ENCODE measurements at regions not wholly inside any gene's neighbourhood (a gene's known extent, or its start where the extent isn't known, plus 50 kb on each side); places are given as distances from the start of the nearest gene placed in this dataset.

DNA sequence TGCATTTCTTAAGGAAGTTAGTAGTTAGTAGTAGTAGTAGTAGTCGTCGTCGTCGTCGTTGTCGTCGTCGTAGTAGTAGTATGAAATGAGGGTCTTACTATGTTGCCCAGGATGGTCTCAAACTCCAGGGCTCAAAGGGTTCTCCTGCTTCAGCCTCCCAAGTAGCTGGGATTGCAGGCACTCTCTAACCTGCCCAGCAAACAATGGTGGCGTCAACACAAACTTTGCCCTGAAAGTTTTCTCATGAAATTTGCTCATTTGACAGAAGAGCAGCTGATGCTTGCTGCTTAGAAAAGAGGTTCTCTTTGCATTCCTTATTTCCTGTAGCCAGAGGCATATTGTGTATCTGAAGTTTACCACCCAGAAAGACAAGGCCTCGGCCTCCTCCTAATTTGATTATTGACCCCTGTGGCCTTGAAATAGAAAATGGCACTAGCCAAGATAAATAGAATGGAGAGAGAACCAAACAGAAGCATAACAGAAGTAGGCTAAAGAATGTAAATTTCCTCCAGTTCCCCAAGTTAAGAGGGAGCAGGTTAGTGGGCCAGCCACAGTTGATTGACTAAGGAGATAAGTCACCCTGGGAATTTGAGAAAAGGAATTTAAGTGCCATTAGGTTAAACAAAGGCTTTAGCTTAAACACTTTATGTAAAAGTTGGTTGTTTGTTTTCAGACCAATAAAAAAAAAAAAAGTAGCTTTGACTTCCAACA, 166.2 kb upstream of the ROBO2 start:
- no peak for DNase-seq (ENCODE audit: low read depth)

DNA sequence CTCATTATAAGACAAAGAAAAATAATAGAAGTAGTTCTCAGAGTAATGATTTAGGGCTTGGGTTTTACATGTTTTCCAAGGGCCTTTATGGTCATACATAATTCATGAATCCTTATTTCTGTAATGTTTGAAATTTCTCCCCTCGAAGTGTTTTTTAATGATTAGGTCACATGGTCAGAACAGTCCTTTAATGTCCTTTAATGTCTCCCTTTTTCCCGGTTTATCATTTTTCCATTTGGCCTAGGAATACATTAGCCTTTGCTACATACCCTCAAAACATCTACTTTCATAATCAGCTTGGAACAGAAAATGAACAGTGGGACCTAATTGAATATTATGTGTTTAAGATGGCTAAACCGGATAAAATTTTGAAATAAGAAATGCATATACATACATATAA, 159.9 kb upstream of the ROBO2 start:
- no peak for DNase-seq (ENCODE audit: low read depth)

DNA sequence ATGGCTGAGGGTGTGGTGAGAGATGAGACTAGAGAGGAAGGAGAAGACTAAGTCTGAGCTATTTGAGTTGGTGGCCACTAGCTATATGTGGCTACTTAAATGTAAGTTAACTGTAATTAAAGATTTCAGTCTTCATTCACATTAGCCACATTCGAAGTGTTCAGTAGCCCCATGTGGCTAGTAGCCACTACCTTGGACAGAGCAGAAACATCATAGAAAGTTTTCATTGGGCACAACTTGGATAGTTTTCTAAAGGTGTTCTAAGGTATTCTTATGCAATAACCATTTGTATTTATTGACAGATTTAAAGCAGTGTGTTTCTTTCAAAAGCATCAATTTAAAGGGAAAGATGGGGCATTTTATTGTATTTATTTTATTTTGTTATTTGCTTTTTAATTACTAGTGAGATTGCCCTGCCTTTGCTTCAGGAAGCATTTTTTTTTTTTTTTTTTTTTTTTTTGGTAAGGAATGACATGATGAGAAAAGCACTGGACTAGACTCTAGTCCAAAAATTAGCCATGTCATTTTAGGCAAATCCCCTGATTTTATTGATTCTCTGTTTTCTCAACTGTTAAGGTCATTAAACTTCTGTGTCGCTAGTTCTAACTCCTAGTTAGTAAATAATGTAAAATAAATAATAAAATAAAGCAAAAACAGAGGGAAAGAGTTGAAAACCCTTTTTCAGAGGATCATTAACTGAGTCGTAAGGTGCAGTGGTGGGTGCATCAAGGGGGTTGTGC, 153.0 kb upstream of the ROBO2 start:
- no peak for DNase-seq (ENCODE audit: low read depth)

DNA sequence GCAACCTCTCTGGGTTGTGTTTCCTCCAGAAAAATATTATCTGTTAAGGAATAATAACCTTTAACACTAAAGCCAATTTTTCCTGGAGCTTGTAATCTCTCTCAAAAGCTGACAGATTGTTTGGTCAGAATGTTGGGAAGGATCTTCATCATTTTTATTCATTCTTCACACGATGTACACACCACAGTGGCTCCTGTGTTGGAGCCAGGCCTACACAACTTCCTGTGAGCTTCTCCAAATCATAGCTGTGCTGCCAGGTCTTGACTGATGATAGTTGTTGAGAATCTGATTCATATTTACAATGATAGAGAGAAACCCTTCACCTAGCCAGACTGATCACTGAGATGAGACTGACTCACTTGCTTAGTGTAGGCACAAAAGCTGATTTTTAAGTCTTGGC, 151.0 kb upstream of the ROBO2 start:
- no peak for DNase-seq (ENCODE audit: low read depth)

DNA sequence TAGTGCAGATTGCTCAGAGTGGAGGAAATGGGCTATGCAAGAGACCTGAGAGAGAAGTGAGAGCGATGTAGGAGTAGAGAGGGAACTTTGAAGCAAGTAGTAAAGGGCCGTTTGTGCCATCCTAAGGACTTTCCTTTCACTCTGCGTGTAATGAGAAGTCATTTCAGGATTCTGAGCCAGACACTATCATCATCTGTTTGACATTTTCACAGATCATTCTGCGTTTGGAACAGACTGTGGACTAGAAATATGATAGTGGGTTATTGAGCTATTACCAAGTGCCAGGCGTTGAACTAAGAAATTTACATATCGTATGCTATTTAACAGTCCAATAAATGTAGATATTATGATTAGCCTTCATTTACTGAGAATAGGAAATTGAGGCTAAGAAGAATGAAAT, 150.0 kb upstream of the ROBO2 start:
- DNase-seq (ENCODE audit: low read depth): no peak

DNA sequence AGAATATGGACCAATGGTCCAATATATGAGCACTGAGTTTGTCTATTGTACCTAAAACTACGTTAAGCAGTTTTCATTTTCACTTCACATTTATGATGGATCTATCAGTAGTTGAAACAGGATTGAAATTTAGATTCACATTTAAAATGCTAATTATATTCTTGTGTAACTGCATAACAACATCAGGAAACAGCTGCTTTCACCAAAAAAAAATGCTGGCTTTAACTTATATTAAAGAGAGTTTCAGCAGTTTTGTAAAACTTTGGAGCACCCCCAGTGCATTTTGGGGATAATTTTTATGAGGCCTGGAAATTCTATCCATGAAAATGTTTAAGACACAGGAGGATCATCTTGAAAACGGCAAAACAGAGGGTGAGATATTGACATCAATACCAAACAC, 142.8 kb upstream of the ROBO2 start:
- no peak for DNase-seq (ENCODE audit: low read depth)

DNA sequence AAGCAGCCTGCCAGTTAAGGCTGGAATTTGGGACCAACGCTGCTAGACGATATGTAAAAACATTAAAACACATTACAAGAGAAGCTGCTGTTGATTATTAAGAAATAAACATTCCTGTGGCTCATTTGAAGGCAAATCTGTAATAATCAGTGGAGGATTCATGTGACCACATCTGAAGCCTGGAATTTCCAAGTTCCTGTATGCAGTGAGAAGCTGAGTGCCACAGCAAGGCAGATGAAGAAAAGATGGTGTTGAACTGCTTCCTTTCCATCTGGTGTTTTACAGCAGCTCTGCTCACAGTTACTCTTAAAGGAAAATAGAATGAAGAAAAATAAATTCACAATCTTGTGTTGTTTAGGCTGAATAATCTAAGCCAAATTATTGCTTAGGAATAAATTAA, 139.3 kb upstream of the ROBO2 start:
- no peak for DNase-seq (ENCODE audit: low read depth)

DNA sequence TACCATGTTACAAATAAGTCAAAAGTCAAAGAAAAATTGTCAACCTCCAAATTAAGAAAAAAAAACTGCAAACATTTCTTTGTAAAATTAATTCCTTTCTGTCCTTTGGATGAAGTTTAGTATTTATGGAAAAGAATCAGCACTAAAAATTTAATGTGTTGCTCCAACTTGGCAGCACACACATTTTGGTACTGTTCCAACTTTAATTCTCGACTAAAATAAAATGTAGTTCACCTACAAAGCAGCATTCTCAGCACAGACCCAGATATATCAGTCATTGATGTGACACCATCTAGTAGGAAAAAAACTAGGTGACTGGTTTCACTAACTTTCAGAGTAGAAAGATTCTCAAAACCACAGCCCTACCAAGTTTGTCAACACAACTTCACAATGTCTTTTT, 131.7 kb upstream of the ROBO2 start:
- no peak for DNase-seq (ENCODE audit: low read depth)

DNA sequence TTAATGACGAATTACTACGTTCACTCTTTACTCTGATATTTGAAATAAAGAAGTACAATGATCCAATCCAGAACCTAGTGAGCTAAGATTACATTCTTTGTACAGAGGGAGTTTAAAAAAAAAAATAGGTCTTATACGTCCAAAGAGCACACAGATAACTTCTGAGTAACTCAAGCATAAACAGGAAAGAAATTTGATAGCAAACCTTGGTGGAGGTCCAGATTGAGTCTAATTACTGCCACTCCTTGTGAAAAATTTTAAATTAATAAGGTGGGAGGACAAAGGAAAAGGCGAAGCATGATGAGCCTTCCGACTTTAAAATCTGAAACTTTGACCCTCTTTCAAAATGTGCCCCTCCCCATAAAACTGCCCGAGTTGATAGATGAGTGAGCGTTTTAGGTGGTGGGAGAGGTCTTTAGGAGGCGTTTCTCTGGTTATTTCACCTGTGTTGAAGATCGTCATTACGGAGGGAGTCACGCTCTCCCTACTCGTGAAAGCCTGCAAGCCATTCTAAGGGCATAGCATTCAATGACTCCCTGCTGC, 127.0 kb upstream of the ROBO2 start:
- no peak for DNase-seq (ENCODE audit: low read depth)

DNA sequence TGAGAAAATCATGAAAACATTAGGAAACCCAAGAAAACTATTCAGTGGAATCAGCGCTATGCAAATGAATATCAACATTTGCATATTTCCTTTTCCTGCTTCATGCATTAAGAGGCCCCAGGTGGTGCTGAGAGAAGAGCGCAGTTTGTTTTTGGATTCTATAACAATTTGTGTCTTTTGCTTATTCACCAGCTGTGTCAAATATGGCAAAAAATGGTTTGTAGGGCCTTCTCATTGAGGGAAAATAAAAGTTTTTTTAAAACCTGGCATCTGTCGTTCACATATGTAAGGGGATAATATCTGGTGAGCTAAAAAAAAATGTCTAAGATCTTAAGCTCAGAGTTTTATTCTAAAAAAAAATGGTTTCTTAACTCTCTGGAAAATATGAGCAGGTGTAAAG, 122.5 kb upstream of the ROBO2 start:
- DNase-seq (ENCODE audit: low read depth): no peak

DNA sequence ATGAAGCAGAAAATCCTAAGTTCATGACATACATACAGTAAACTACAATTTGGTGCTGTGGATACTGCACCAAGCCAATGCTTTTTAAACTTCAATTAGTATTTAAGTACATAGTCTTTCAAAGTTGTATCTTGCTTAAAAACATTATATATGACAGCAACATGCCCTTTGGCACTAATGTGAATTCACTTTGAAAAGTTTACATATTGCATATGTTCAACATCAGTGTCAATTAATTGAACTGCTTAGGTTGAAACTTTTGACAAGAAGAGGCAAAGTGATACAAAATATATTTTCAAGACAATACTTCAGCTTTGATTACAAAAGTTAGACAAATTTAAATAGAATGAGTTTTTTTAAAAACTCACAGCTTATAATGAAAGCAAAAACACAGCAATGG, 119.4 kb upstream of the ROBO2 start:
- DNase-seq (ENCODE audit: low read depth): no peak

DNA sequence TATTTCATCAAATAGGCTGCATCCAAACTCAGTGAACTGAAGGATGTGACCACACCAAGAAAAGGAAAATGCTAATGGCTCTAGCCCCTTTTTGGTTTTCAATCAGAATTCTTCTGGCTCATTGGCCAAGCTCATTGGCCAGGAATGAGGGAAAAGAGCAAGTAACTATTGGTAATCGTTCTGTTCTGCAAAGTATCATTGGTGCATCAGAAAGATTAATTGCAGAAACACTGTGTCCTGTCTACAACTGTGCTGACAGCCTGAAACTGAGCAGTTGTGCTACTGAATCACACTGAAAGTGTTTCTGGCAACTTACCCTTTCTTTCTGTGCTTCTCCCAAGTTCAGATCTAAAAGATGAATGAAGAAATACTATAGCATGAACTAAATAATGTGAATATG, 116.4 kb upstream of the ROBO2 start:
- DNase-seq (ENCODE audit: low read depth): no peak

DNA sequence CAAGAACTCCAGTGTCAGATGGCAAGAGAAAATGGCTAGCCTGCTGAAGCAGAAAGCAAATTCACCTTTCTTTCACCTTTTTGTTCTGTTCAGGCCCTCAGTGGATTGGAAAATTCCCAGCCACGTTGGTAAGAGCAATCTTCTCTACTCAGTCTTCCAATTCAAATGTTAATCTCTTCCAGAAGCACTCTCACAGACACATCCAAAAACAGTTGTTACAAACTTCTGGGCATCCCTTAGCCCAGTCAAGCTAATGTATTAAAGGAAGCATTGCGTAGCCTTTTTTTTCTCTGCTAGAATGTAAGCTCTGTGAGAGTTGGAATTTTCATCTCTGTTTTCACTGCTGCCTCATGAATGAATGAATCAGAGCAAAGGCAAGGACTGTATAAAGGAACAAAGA, 109.2 kb upstream of the ROBO2 start:
- DNase-seq (ENCODE audit: low read depth): no peak

DNA sequence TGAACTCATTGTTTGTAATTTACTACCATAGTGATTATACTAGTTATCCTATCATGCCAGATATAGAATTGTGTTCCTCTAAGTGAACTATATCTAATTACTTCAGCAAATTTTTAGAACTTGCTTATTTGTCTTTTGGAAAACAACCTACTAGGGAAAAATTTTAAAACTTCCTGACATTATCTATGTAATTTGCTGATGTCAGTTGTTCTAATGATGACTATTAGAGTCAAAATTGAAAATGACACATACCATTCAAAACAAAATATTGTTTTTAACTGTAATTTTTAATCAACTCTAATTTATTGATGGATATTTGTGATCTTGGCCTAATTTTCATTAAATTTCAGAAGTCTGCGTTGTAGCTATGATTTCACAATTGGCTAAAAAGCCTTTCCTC, 106.7 kb upstream of the ROBO2 start:
- DNase-seq (ENCODE audit: low read depth): no peak

DNA sequence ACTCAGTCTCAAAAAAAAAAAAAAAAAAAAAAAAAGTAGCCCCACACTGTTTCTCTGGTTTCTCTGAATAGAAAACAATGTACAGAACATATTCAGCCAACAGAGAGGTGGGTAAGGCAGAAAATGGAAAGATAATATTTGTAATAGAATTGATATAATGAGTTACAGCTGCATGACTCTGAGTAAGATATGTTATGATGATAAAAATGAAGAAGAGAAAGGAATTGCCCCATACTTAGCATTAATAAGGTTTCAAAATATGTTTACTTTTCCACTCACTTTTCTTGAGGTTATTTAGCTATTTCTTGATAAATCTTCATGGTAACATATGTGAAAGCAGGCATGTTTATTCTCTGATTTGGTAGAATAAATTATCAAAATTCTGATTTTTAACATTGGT, 100.9 kb upstream of the ROBO2 start:
- DNase-seq (ENCODE audit: low read depth): no peak

DNA sequence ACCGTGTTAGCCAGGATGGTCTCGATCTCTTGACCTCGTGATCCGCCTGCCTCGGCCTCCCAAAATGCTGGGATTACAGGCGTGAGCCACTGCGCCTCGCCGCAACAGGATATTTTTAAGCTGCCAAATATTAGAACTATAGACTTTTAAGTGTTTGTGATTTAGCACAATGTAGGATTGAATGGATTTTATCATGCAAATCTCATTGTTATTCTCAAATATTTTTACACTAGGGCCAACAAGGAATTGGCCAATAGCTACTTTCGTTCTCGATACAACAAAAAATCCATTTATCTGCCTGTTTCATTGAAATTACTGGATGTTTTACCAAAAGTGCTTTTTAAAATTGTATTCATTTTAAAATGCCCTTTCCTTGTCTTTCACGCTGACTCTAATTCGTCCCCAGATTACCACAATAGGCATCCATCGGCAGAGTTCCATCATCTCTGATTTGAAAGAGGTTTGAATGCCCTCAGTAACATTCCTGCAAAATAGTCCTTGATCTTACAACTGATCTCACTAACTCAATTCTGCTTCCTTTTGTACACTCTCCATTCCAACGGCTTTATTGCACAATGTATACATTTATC, 99.6 kb upstream of the ROBO2 start:
- no peak for DNase-seq (ENCODE audit: low read depth)

DNA sequence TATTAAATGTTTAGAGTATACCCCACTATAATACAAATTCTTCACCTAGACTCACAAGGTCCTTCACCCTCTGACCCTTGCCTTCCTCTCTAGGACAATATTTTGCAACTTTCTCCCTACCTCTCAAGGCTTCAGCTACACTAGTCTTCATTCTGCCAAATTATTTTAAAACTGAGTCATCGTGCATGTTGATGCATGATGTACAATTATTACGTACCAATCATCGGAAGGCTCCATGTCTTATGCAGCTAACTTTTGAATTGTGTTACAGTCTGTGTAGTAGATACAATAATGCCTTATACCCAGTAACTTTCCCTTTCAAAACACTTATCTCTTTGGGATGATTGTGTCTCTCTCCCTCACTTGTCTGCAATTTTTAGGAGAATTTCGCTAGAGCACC, 98.5 kb upstream of the ROBO2 start:
- DNase-seq (ENCODE audit: low read depth): no peak

DNA sequence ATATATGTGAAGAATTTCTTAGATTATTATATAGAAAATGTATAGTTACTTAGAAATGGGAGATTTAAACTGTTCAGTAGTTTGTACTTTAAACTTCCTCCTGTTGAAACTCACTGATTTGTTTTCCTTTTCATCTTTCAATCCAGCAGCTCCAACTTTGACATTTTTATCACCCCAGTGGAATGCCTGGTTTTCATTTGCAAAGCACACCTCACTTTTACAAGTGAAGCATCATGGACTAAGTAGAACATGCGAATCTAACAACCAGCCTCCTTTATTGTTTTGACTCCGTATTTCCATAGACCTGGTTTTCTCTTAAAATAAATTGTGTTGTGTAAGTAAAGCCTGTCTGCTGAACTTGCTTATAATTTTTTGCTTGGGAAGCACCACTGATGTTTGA, 97.8 kb upstream of the ROBO2 start:
- no peak for DNase-seq (ENCODE audit: low read depth)

DNA sequence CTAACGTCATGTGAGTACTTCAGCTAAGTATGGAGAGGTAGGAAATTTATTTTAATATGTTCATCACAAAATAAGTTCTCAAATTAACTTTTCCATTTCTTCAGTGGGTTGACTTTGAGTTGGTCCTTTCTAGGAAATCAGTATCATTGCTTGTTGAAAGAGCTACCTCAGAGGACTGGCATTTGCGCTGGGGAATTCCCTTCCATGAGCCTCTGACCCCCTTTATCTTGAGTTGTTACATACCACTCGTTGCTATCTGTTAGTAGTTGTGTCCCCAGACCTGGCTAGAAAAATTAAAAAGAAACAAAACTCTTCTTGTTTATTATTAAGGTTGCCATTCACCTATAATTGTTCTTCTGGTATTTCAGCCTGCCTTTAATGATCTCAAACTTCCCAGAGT, 96.8 kb upstream of the ROBO2 start:
- no peak for DNase-seq (ENCODE audit: low read depth)

DNA sequence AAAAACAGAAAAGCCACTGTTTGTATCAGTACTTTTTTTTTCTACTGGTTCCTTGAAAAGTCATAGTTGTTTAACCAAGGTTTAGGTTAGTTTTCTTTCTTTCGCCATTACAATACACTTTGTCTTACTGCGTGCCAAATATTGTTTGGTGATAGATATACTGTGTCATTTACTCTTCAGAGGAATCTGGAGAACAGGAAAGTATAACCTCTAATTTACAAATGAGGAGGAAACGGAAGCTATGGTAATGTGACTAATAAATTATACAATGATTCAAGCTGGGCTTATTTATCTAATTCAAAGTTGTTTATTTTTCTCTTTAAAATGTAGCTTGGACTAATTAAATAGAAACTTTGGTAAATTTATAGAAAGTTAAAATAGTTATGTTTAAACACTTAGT, 96.2 kb upstream of the ROBO2 start:
- DNase-seq (ENCODE audit: low read depth): no peak

DNA sequence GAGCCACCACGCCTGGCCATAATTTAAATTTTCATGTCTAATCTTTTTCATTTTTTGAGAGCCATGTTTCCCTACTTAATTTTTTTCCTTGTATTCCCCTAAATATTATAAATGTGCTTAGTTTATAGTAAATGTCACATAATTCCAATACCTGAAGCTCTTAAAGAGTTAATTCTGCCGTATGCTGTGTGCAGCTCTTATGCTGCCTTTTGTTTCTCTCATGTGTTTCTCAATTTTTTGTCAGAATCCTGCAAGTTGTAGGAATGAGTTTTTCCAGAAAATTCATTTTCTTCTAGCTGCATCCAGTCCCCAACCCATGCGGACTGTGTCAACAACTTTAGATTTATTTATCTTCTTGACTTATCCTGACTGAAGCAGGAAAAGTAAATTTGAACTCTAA, 90.9 kb upstream of the ROBO2 start:
- no peak for DNase-seq (ENCODE audit: low read depth)

DNA sequence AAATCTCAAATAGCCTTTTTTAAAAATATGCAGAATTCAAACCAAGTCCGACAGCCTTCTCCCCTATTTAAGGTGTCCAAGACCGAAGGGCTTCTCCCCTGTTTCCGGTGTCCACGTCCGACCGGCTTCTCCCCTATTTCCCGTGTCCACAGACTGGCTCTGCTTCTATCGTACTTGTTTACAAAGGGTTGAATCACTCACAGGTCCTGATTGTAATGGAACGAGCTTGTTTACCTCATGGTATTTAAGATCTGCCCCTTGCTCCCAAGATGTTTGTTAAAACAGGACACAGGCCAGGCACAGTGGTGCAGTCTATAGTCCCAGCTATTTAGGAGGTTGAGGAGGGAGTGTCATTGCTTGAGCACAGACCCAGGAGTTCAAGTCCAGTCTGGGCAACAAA, 90.4 kb upstream of the ROBO2 start:
- no peak for DNase-seq (ENCODE audit: low read depth)

DNA sequence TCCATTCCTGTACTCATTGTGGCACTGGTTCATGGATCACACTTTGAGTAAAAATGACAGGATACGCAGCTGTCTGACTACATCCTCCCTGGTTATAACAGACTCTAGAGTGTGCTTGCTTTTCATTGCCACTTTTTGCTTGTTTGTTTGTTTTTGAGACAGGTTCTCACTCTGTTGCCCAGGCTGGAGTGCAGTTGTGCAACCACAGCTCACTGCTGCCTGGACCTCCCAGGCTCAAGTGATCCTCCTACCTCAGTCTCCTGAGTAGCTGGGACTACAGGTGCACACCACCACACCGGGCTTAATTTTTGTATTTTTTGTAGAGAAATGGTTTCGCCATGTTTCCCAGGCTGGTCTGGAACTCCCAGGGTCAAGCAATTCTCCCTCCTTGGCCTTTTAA, 89.3 kb upstream of the ROBO2 start:
- no peak for DNase-seq (ENCODE audit: low read depth)

Measured in myocyte (in vitro differentiated cells).